Vagina (tissue), 2 donors: ENCODE measurements at regions not wholly inside any gene's neighbourhood (a gene's known extent, or its start where the extent isn't known, plus 50 kb on each side); places are given as distances from the start of the nearest gene placed in this dataset.
"Not testable (repeated sequence)": the region's sequence is repeated elsewhere in the genome, so short reads cannot be mapped to it uniquely, and the experiment has no call there.

Experiments used
- DNase-seq, 2 donors: peaks; one replicate each; pipeline ENCODE4 v3.0.0-alpha.2; 2017; ENCODE audit errors: extremely low spot score in 2 of 2
- H3K27ac ChIP-seq: fragments of 200-600 bp; sonication (generic); one replicate; pipeline ENCODE4 v1.5.1; 2019
- H3K27me3 ChIP-seq: fragments of 200-600 bp; sonication (generic); one replicate; pipeline ENCODE4 v1.5.1; 2019
- H3K36me3 ChIP-seq, 2 donors: fragments of 200-600 bp; sonication (generic); one replicate each; pipeline ENCODE4 v1.5.1; 2017 to 2019
- H3K4me1 ChIP-seq: fragments of 200-600 bp; sonication (generic); one replicate; pipeline ENCODE4 v1.5.1; 2019
- H3K4me3 ChIP-seq, 2 donors: fragments of 200-600 bp; sonication (generic); 1 replicate in 1 of 2; 2 replicates in 1 of 2; pipeline ENCODE4 v1.5.1; 2016 to 2019
- H3K9me3 ChIP-seq: fragments of 200-600 bp; sonication (generic); one replicate; pipeline ENCODE4 v1.5.1; 2019
- POLR2A ChIP-seq, 2 donors: fragments of 450-650 bp; IDR thresholded peaks; one replicate each; pipeline ENCODE4 v1.6.1; 2017; ENCODE audit warnings: antibody characterized with exemption in 2 of 2, mild to moderate bottlenecking in 2 of 2, moderate library complexity in 2 of 2
- POLR2AphosphoS5 ChIP-seq, 2 donors: sonication (generic); formaldehyde crosslinking; IDR thresholded peaks; one replicate each; pipeline ENCODE4 v1.9.0; 2017; ENCODE audit warnings: antibody characterized with exemption in 2 of 2, mild to moderate bottlenecking in 2 of 2, low read depth in 1 of 2; ENCODE audit not compliant: insufficient read depth in 1 of 2
- intact Hi-C: fragments of 100-400 bp; cut with DNase I; formaldehyde crosslinking; loops from one replicate; pipeline ENCODE4 v1.15.1; 2023
- TF ChIP-seq, protein P1 (sequence below), 3 experiments: fragments of 450-650 bp in 2 of 3; fragments of 200-600 bp in 1 of 3; sonication (generic) in 1 of 3; IDR thresholded peaks; one replicate each; pipeline ENCODE4 v1.5.1; 2017 to 2019; ENCODE audit warnings: antibody characterized with exemption in 3 of 3, mild to moderate bottlenecking in 2 of 3, moderate library complexity in 2 of 3

- TF ChIP-seq POLR2A (IDR thresholded peaks at IDR 0.05) = no peak
- intact Hi-C loops = no loop called here
- H3K4me3 ChIP-seq = no peak overlapping the region
Observed at GRCh38 chr4:32700838-32701237, 1980.7 kb downstream of the PCDH7 start.

GRCh38 chr4:32706893-32707292 is 1986.7 kb downstream of the PCDH7 start:
- H3K36me3 ChIP-seq = no peaks in the 10 kb centered on the region
- intact Hi-C loops = no loop called here
- H3K27ac ChIP-seq = no peak overlapping the region
- H3K9me3 ChIP-seq = no peaks in the 10 kb centered on the region
- no peak for DNase-seq
- H3K27me3 ChIP-seq = no peaks in the 10 kb centered on the region
- TF ChIP-seq, protein P1, sequence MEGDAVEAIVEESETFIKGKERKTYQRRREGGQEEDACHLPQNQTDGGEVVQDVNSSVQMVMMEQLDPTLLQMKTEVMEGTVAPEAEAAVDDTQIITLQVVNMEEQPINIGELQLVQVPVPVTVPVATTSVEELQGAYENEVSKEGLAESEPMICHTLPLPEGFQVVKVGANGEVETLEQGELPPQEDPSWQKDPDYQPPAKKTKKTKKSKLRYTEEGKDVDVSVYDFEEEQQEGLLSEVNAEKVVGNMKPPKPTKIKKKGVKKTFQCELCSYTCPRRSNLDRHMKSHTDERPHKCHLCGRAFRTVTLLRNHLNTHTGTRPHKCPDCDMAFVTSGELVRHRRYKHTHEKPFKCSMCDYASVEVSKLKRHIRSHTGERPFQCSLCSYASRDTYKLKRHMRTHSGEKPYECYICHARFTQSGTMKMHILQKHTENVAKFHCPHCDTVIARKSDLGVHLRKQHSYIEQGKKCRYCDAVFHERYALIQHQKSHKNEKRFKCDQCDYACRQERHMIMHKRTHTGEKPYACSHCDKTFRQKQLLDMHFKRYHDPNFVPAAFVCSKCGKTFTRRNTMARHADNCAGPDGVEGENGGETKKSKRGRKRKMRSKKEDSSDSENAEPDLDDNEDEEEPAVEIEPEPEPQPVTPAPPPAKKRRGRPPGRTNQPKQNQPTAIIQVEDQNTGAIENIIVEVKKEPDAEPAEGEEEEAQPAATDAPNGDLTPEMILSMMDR (IDR thresholded peaks at IDR 0.05) = no peak
- TF ChIP-seq POLR2AphosphoS5 (IDR thresholded peaks at IDR 0.05; ENCODE audit: insufficient read depth in 1 of 2, low read depth in 1 of 2) (no peak), POLR2A (IDR thresholded peaks at IDR 0.05) (no peak)
- H3K4me3 ChIP-seq = no peak overlapping the region
- no peaks in the 10 kb centered on the region for H3K4me1 ChIP-seq

More at GRCh38 chr4:32700838-32701237, 1980.7 kb downstream of the PCDH7 start:
- Histone ChIP-seq H3K27ac (no peak overlapping the region), H3K9me3 (no peaks in the 10 kb centered on the region), H3K27me3 (no peaks in the 10 kb centered on the region), H3K4me1 (no peaks in the 10 kb centered on the region), H3K36me3 (no peaks in the 10 kb centered on the region)
- DNase-seq = no peak

GRCh38 chr4:32716090-32716620 is 1996.0 kb downstream of the PCDH7 start:
- DNase-seq, intact Hi-C loops, H3K9me3 ChIP-seq, H3K27ac ChIP-seq, H3K4me3 ChIP-seq, H3K27me3 ChIP-seq, H3K4me1 ChIP-seq, H3K36me3 ChIP-seq: not testable (repeated sequence)

- intact Hi-C loops = no loop called here
- no peaks in the 10 kb centered on the region for H3K4me1 ChIP-seq
- no peak overlapping the region for H3K4me3 ChIP-seq
- no peaks in the 10 kb centered on the region for H3K27me3 ChIP-seq
- no peak overlapping the region for H3K27ac ChIP-seq
- TF ChIP-seq, protein P1 (IDR thresholded peaks at IDR 0.05) = no peak
- no peak for TF ChIP-seq POLR2A (IDR thresholded peaks at IDR 0.05)
- no peak for TF ChIP-seq POLR2AphosphoS5 (IDR thresholded peaks at IDR 0.05; ENCODE audit: insufficient read depth in 1 of 2, low read depth in 1 of 2)
- no peak for DNase-seq
- no peaks in the 10 kb centered on the region for H3K9me3 ChIP-seq
- no peaks in the 10 kb centered on the region for H3K36me3 ChIP-seq
Observed at GRCh38 chr4:32735856-32736590, 2015.9 kb downstream of the PCDH7 start.

- intact Hi-C loops = no loop called here
- Histone ChIP-seq H3K4me3 (no peak overlapping the region), H3K4me1 (no peaks in the 10 kb centered on the region), H3K27me3 (no peaks in the 10 kb centered on the region), H3K36me3 (no peaks in the 10 kb centered on the region), H3K9me3 (no peaks in the 10 kb centered on the region), H3K27ac (no peak overlapping the region)
- DNase-seq = no peak
- TF ChIP-seq POLR2A (IDR thresholded peaks at IDR 0.05) (no peak), POLR2AphosphoS5 (IDR thresholded peaks at IDR 0.05; ENCODE audit: insufficient read depth in 1 of 2, low read depth in 1 of 2) (no peak)
- TF ChIP-seq, protein P1 (IDR thresholded peaks at IDR 0.05) = no peak
Observed at GRCh38 chr4:32744211-32744610, 2024.0 kb downstream of the PCDH7 start.

DNA sequence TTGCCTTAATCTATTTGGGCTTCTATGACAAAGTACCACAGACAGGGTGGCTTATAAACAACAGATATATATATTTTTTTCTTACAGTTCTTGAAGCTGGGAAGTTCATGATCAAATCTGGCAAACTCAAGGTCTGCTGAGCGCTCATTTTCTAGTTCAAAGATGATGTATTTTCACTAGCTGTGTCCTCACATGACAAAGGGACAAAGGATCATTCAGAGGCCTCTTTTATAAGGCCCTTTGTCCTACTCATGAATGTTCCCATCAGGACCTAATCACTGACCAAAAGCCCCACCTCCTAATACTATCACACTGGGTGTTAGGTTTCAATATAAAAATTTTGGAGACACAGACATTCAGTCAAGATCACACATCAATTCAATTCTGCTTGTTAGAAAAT is 2025.2 kb downstream of the PCDH7 start:
- H3K36me3 ChIP-seq = no peaks in the 10 kb centered on the region
- no peaks in the 10 kb centered on the region for H3K4me1 ChIP-seq
- intact Hi-C loops = no loop called here
- no peak overlapping the region for H3K27ac ChIP-seq
- no peaks in the 10 kb centered on the region for H3K9me3 ChIP-seq
- no peak overlapping the region for H3K4me3 ChIP-seq
- no peak for DNase-seq
- no peak for TF ChIP-seq POLR2AphosphoS5 (IDR thresholded peaks at IDR 0.05; ENCODE audit: insufficient read depth in 1 of 2, low read depth in 1 of 2)
- TF ChIP-seq, protein P1 (IDR thresholded peaks at IDR 0.05) = no peak
- no peak for TF ChIP-seq POLR2A (IDR thresholded peaks at IDR 0.05)
- no peaks in the 10 kb centered on the region for H3K27me3 ChIP-seq
